Natural killer cell (primary cell): ENCODE measurements at regions not wholly inside any gene's neighbourhood (a gene's known extent, or its start where the extent isn't known, plus 50 kb on each side); places are given as distances from the start of the nearest gene placed in this dataset.

Experiments used
- ATAC-seq, 3 donors: fragments of 150-1000 bp in 2 of 3; fragments of 200-7000 bp in 1 of 3; cut with Tn5 transposase; 1 replicate in 1 of 3; 2 replicates in 2 of 3; pipeline ENCODE4 v1.10.0; 2021; ENCODE audit warnings: mild to moderate bottlenecking in 2 of 3, moderate library complexity in 2 of 3
- DNase-seq, 2 donors: peaks; one replicate each; pipeline versions ENCODE4 v3.0.0 to v3.0.0-alpha.2; 2013 to 2021; ENCODE audit warnings: mixed read lengths in 1 of 2
- H3K27ac ChIP-seq: one replicate; pipeline ENCODE4 v1.5.1; 2013; ENCODE audit warnings: mild to moderate bottlenecking, low read length
- H3K27me3 ChIP-seq: one replicate; pipeline ENCODE4 v1.6.1; 2013; ENCODE audit warnings: low read length; ENCODE audit not compliant: control insufficient read depth, insufficient read depth
- H3K36me3 ChIP-seq: one replicate; pipeline ENCODE4 v1.6.1; 2013; ENCODE audit warnings: low read length; ENCODE audit not compliant: control insufficient read depth, insufficient read depth
- H3K4me1 ChIP-seq: one replicate; pipeline ENCODE4 v1.6.1; 2013; ENCODE audit warnings: low read length; ENCODE audit not compliant: control insufficient read depth, insufficient read depth
- H3K4me3 ChIP-seq: one replicate; pipeline ENCODE4 v1.5.1; 2013; ENCODE audit warnings: low read length
- H3K9me3 ChIP-seq: one replicate; pipeline ENCODE4 v1.6.1; 2013; ENCODE audit warnings: low read length; ENCODE audit not compliant: control insufficient read depth, insufficient read depth
- H3K27ac Mint-ChIP-seq, 2 donors: one replicate each; pipeline ENCODE4 v1.8.0; 2022; ENCODE audit warnings: mild to moderate bottlenecking in 2 of 2, mixed read lengths in 2 of 2, moderate library complexity in 1 of 2
- H3K27me3 Mint-ChIP-seq, 2 donors: one replicate each; pipeline ENCODE4 v1.8.0; 2022; ENCODE audit warnings: low read depth in 2 of 2, mixed read lengths in 2 of 2
- H3K36me3 Mint-ChIP-seq: one replicate; pipeline ENCODE4 v1.8.0; 2022; ENCODE audit warnings: mixed read lengths
- H3K4me1 Mint-ChIP-seq, 2 donors: one replicate each; pipeline ENCODE4 v1.8.0; 2022; ENCODE audit warnings: mixed read lengths in 2 of 2
- H3K4me3 Mint-ChIP-seq: one replicate; pipeline ENCODE4 v1.8.0; 2022; ENCODE audit warnings: mild to moderate bottlenecking, moderate library complexity, mixed read lengths
- H3K9me3 Mint-ChIP-seq, 2 donors: one replicate each; pipeline ENCODE4 v1.8.0; 2022; ENCODE audit warnings: mixed read lengths in 2 of 2
- CTCF ChIP-seq: fragments of 200-600 bp; IDR thresholded peaks from one replicate; pipeline ENCODE4 v1.8.0; 2022; ENCODE audit warnings: antibody characterized with exemption
- WGBS: methylation state at CpG from one replicate; pipeline ENCODE4 v1.1.7; 2013; ENCODE audit warnings: missing lambda C conversion rate; ENCODE audit not compliant: insufficient coverage; 5-methylcytosine and 5-hydroxymethylcytosine counted together
- intact Hi-C: fragments of 100-400 bp; cut with micrococcal nuclease; formaldehyde crosslinking; loops from one replicate; pipeline ENCODE4 v1.14.2; 2022

- TF ChIP-seq CTCF, result no peak
- peaks cover 0 to 6% of the 10 kb centered on the region in 2 donors for H3K9me3 Mint-ChIP-seq
- H3K27me3 Mint-ChIP-seq, result peaks cover 29 to 33% of the 10 kb centered on the region in 2 donors
- Histone ChIP-seq H3K36me3 (no peaks in the 10 kb centered on the region), H3K27ac (no peak overlapping the region), H3K27me3 (peaks cover 3% of the 10 kb centered on the region), H3K4me3 (no peak overlapping the region), H3K9me3 (peaks cover 9% of the 10 kb centered on the region), H3K4me1 (no peaks in the 10 kb centered on the region)
- no peaks in the 10 kb centered on the region for H3K36me3 Mint-ChIP-seq
- no peak overlapping the region for H3K27ac Mint-ChIP-seq
- H3K4me1 Mint-ChIP-seq, result peaks cover 6 to 7% of the 10 kb centered on the region in 2 donors
- H3K4me3 Mint-ChIP-seq, result no peak overlapping the region
- ATAC-seq, result no peak
- intact Hi-C loops, result no loop called here
- 73% methylated on average over 4 of the region's 4 CpGs for WGBS
- no peak for DNase-seq
Measured at GRCh38 chr6:166104107-166104506, 63.5 kb downstream of the TBXT start.

- H3K27ac Mint-ChIP-seq, result no peak overlapping the region
- H3K4me1 Mint-ChIP-seq, result peaks cover 7 to 10% of the 10 kb centered on the region in 2 donors
- DNase-seq (no peak), ATAC-seq (no peak)
- intact Hi-C loops, result no loop called here
- peaks cover 0 to 6% of the 10 kb centered on the region in 2 donors for H3K9me3 Mint-ChIP-seq
- Histone ChIP-seq H3K4me3 (no peak overlapping the region), H3K9me3 (peaks cover 9% of the 10 kb centered on the region), H3K27ac (no peak overlapping the region), H3K4me1 (no peaks in the 10 kb centered on the region), H3K27me3 (peaks cover 4% of the 10 kb centered on the region), H3K36me3 (no peaks in the 10 kb centered on the region)
- TF ChIP-seq CTCF, result no peak
- no peak overlapping the region for H3K4me3 Mint-ChIP-seq
- H3K27me3 Mint-ChIP-seq, result peaks cover 34 to 44% of the 10 kb centered on the region in 2 donors
- H3K36me3 Mint-ChIP-seq, result no peaks in the 10 kb centered on the region
Measured at GRCh38 chr6:166101819-166102419, 65.7 kb downstream of the TBXT start.

- TF ChIP-seq CTCF, result peak; percentile 66
- intact Hi-C loops, result no loop called here
- no peaks in the 10 kb centered on the region for H3K36me3 ChIP-seq
- 36% methylated on average over 19 of the region's 19 CpGs for WGBS
- no peak overlapping the region for H3K27ac ChIP-seq
- H3K4me3 ChIP-seq, result no peak overlapping the region
- H3K4me1 Mint-ChIP-seq, result peaks cover 0 to 4% of the 10 kb centered on the region in 2 donors
- peaks cover 4% of the 10 kb centered on the region for H3K27me3 ChIP-seq
- H3K36me3 Mint-ChIP-seq, result no peaks in the 10 kb centered on the region
- peaks cover 9% of the 10 kb centered on the region for H3K9me3 ChIP-seq
- no peak overlapping the region for H3K27ac Mint-ChIP-seq
- H3K4me1 ChIP-seq, result no peaks in the 10 kb centered on the region
- H3K27me3 Mint-ChIP-seq, result peaks cover 45 to 59% of the 10 kb centered on the region in 2 donors
- DNase-seq (peak; percentile 38 to 44), ATAC-seq (peak; percentile 63 to 93 (median 72))
- peaks cover 0 to 6% of the 10 kb centered on the region in 2 donors for H3K9me3 Mint-ChIP-seq
- peak overlapping the region; percentile 35 for H3K4me3 Mint-ChIP-seq
Measured at GRCh38 chr6:166097914-166098522, 69.6 kb downstream of the TBXT start.

- Histone ChIP-seq H3K9me3 (no peaks in the 10 kb centered on the region), H3K27ac (no peak overlapping the region), H3K4me3 (no peak overlapping the region), H3K36me3 (no peaks in the 10 kb centered on the region), H3K4me1 (no peaks in the 10 kb centered on the region), H3K27me3 (no peaks in the 10 kb centered on the region)
- ATAC-seq (no peak), DNase-seq (no peak)
- H3K9me3 Mint-ChIP-seq, result no peaks in the 10 kb centered on the region
- 81% methylated on average over 2 of the region's 5 CpGs for WGBS
- TF ChIP-seq CTCF, result no peak
- intact Hi-C loops, result no loop called here
- peaks cover 6 to 25% of the 10 kb centered on the region in 2 donors for H3K27me3 Mint-ChIP-seq
- no peak overlapping the region for H3K4me3 Mint-ChIP-seq
- H3K36me3 Mint-ChIP-seq, result no peaks in the 10 kb centered on the region
- no peaks in the 10 kb centered on the region for H3K4me1 Mint-ChIP-seq
- H3K27ac Mint-ChIP-seq, result no peak overlapping the region
Measured at GRCh38 chr6:166087852-166088251, 79.8 kb downstream of the TBXT start.
